Endothelial cell (in vitro differentiated cells): ENCODE measurements at regions not wholly inside any gene's neighbourhood (a gene's known extent, or its start where the extent isn't known, plus 50 kb on each side); places are given as distances from the start of the nearest gene placed in this dataset.
A peak's percentile ranks its signal among the peaks of the same experiment; 100 is the strongest.

Source experiments
- DNase-seq: peaks from one replicate; pipeline ENCODE4 v3.0.0; 2021; ENCODE audit warnings: low spot score
- H3K27ac Mint-ChIP-seq: one replicate; pipeline ENCODE4 v1.8.0; 2021; ENCODE audit warnings: mixed read lengths, inconsistent platforms; ENCODE audit not compliant: unreplicated experiment
- H3K27me3 Mint-ChIP-seq: one replicate; pipeline ENCODE4 v1.8.0; 2021; ENCODE audit warnings: mild to moderate bottlenecking, moderate library complexity, mixed read lengths, inconsistent platforms; ENCODE audit not compliant: unreplicated experiment
- H3K36me3 Mint-ChIP-seq: one replicate; pipeline ENCODE4 v1.8.0; 2021; ENCODE audit warnings: mild to moderate bottlenecking, low read depth, mixed read lengths, inconsistent platforms; ENCODE audit not compliant: unreplicated experiment
- H3K4me1 Mint-ChIP-seq: one replicate; pipeline ENCODE4 v1.8.0; 2021; ENCODE audit warnings: mild to moderate bottlenecking, mixed read lengths, inconsistent platforms; ENCODE audit not compliant: unreplicated experiment
- H3K4me3 Mint-ChIP-seq: one replicate; pipeline ENCODE4 v1.8.0; 2021; ENCODE audit warnings: mild to moderate bottlenecking, mixed read lengths, inconsistent platforms; ENCODE audit not compliant: unreplicated experiment
- H3K9me3 Mint-ChIP-seq: one replicate; pipeline ENCODE4 v1.8.0; 2021; ENCODE audit warnings: mixed read lengths, inconsistent platforms; ENCODE audit not compliant: unreplicated experiment
- CTCF ChIP-seq: fragments of 200-600 bp; sonication (generic); IDR thresholded peaks from one replicate; pipeline ENCODE4 v1.5.0; 2021; ENCODE audit warnings: antibody characterized with exemption; ENCODE audit not compliant: unreplicated experiment

- Mint-ChIP-seq H3K36me3 (no peaks in the 10 kb centered on the region), H3K4me3 (no peak overlapping the region), H3K27me3 (peaks cover 3% of the 10 kb centered on the region), H3K9me3 (no peaks in the 10 kb centered on the region), H3K4me1 (peaks cover 6% of the 10 kb centered on the region), H3K27ac (no peak overlapping the region)
- TF ChIP-seq CTCF: peak; percentile 60
- peak; percentile 61 for DNase-seq
Observed at GRCh38 chr4:186946682-186947294, 223.1 kb upstream of the FAT1 start.

GRCh38 chr4:186948361-186949242 is 224.9 kb upstream of the FAT1 start:
- no peak overlapping the region for H3K4me3 Mint-ChIP-seq
- no peaks in the 10 kb centered on the region for H3K9me3 Mint-ChIP-seq
- peak; percentile 66 for DNase-seq
- H3K36me3 Mint-ChIP-seq: no peaks in the 10 kb centered on the region
- H3K4me1 Mint-ChIP-seq: peaks cover 6% of the 10 kb centered on the region
- TF ChIP-seq CTCF: no peak
- H3K27ac Mint-ChIP-seq: no peak overlapping the region
- peaks cover 3% of the 10 kb centered on the region for H3K27me3 Mint-ChIP-seq

GRCh38 chr4:186949847-186950246 is 226.2 kb upstream of the FAT1 start:
- H3K36me3 Mint-ChIP-seq: no peaks in the 10 kb centered on the region
- H3K4me1 Mint-ChIP-seq: peaks cover 6% of the 10 kb centered on the region
- peaks cover 1% of the 10 kb centered on the region for H3K27me3 Mint-ChIP-seq
- TF ChIP-seq CTCF: no peak
- H3K27ac Mint-ChIP-seq: no peak overlapping the region
- DNase-seq: no peak
- H3K4me3 Mint-ChIP-seq: no peak overlapping the region
- H3K9me3 Mint-ChIP-seq: no peaks in the 10 kb centered on the region

GRCh38 chr4:186952709-186953108 is 229.1 kb upstream of the FAT1 start:
- no peaks in the 10 kb centered on the region for H3K9me3 Mint-ChIP-seq
- H3K36me3 Mint-ChIP-seq: no peaks in the 10 kb centered on the region
- no peak for TF ChIP-seq CTCF
- peaks cover 6% of the 10 kb centered on the region for H3K4me1 Mint-ChIP-seq
- H3K27ac Mint-ChIP-seq: no peak overlapping the region
- peaks cover 1% of the 10 kb centered on the region for H3K27me3 Mint-ChIP-seq
- H3K4me3 Mint-ChIP-seq: no peak overlapping the region
- no peak for DNase-seq
